ENCODE measurements at regions not wholly inside any gene's neighbourhood (a gene's known extent, or its start where the extent isn't known, plus 50 kb on each side); places are given as distances from the start of the nearest gene placed in this dataset.

DNA sequence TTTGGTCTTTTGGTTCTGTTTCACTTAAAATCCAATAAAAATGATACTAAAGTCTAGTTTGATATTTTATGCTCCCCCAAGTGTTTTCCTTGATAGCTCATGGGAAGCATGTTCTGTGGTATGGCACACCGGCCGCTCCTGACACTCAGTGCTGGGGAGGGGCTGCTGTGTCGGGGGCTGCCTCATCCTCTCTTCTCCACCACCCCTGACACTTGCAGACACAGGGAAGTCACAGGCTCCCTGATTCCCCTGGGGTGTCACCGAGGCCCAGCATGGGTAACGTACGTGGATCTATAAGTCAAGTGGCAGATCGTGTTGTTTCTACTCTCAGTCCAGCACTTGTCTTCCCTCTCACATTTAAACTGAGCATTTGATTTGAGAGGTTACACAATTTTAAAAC lies 508.6 kb downstream of the TNS3 start:
- no peak for TF ChIP-seq GATA3 (IDR thresholded peaks at IDR 0.05; ENCODE audit: low read depth, low read length)
- no peak for TF ChIP-seq GATA2 (IDR thresholded peaks at IDR 0.05; ENCODE audit: low read depth, low read length)

Data from SH-SY5Y (cell line).